ENCODE measurements at regions not wholly inside any gene's neighbourhood (a gene's known extent, or its start where the extent isn't known, plus 50 kb on each side); places are given as distances from the start of the nearest gene placed in this dataset.

- H3K4me3 ChIP-seq (ENCODE audit: low read depth, low read length), result no peak overlapping the region
Measured at GRCh38 chr16:73504591-73505575, 457.0 kb upstream of the ZFHX3 start.

GRCh38 chr16:73503093-73503492 lies 455.2 kb upstream of the ZFHX3 start:
- no peak overlapping the region for H2AFZ ChIP-seq
- no peaks in the 10 kb centered on the region for H3K9me3 ChIP-seq (ENCODE audit: control insufficient read depth, low read length)
- no peak overlapping the region for H3K4me3 ChIP-seq (ENCODE audit: low read depth, low read length)
- H3K27ac ChIP-seq, result no peak overlapping the region
- no peaks in the 10 kb centered on the region for H3K27me3 ChIP-seq (ENCODE audit: control insufficient read depth, insufficient read depth, low read length)
- no peak overlapping the region for H3K4me2 ChIP-seq (ENCODE audit: low read length)
- no peaks in the 10 kb centered on the region for H3K36me3 ChIP-seq (ENCODE audit: control insufficient read depth, insufficient read depth, low read length)
- H3K9ac ChIP-seq, result no peak overlapping the region
- TF ChIP-seq CTCF (IDR thresholded peaks at IDR 0.05), result no peak
- H3K4me1 ChIP-seq, result no peaks in the 10 kb centered on the region
- no peaks in the 10 kb centered on the region for H3K79me2 ChIP-seq

More at GRCh38 chr16:73504591-73505575, 457.0 kb upstream of the ZFHX3 start:
- Histone ChIP-seq H3K4me2 (ENCODE audit: low read length) (no peak overlapping the region), H3K79me2 (no peaks in the 10 kb centered on the region), H3K36me3 (ENCODE audit: control insufficient read depth, insufficient read depth, low read length) (no peaks in the 10 kb centered on the region), H3K27me3 (ENCODE audit: control insufficient read depth, insufficient read depth, low read length) (no peaks in the 10 kb centered on the region), H3K4me1 (no peaks in the 10 kb centered on the region), H2AFZ (no peak overlapping the region), H3K27ac (no peak overlapping the region), H3K9ac (no peak overlapping the region), H3K9me3 (ENCODE audit: control insufficient read depth, low read length) (no peaks in the 10 kb centered on the region)
- no peak for TF ChIP-seq CTCF (IDR thresholded peaks at IDR 0.05)

- Histone ChIP-seq H3K79me2 (no peaks in the 10 kb centered on the region), H3K9ac (no peak overlapping the region), H3K9me3 (ENCODE audit: control insufficient read depth, low read length) (no peaks in the 10 kb centered on the region), H3K4me3 (ENCODE audit: low read depth, low read length) (no peak overlapping the region), H3K27me3 (ENCODE audit: control insufficient read depth, insufficient read depth, low read length) (no peaks in the 10 kb centered on the region), H3K4me1 (no peaks in the 10 kb centered on the region), H3K4me2 (ENCODE audit: low read length) (no peak overlapping the region), H3K36me3 (ENCODE audit: control insufficient read depth, insufficient read depth, low read length) (no peaks in the 10 kb centered on the region), H3K27ac (no peak overlapping the region), H2AFZ (no peak overlapping the region)
- no peak for TF ChIP-seq CTCF (IDR thresholded peaks at IDR 0.05)
Measured at GRCh38 chr16:73499276-73499675, 451.3 kb upstream of the ZFHX3 start.

- no peak overlapping the region for H3K4me3 ChIP-seq (ENCODE audit: low read depth, low read length)
- H3K79me2 ChIP-seq, result no peaks in the 10 kb centered on the region
- no peak overlapping the region for H3K9ac ChIP-seq
- no peaks in the 10 kb centered on the region for H3K9me3 ChIP-seq (ENCODE audit: control insufficient read depth, low read length)
- H3K4me1 ChIP-seq, result no peaks in the 10 kb centered on the region
- H3K4me2 ChIP-seq (ENCODE audit: low read length), result no peak overlapping the region
- no peak overlapping the region for H2AFZ ChIP-seq
- no peak for TF ChIP-seq CTCF (IDR thresholded peaks at IDR 0.05)
- H3K36me3 ChIP-seq (ENCODE audit: control insufficient read depth, insufficient read depth, low read length), result no peaks in the 10 kb centered on the region
- no peak overlapping the region for H3K27ac ChIP-seq
- no peaks in the 10 kb centered on the region for H3K27me3 ChIP-seq (ENCODE audit: control insufficient read depth, insufficient read depth, low read length)
Measured at GRCh38 chr16:73485880-73486279, 438.0 kb upstream of the ZFHX3 start.
